ENCODE measurements at regions not wholly inside any gene's neighbourhood (a gene's known extent, or its start where the extent isn't known, plus 50 kb on each side); places are given as distances from the start of the nearest gene placed in this dataset.

DNA sequence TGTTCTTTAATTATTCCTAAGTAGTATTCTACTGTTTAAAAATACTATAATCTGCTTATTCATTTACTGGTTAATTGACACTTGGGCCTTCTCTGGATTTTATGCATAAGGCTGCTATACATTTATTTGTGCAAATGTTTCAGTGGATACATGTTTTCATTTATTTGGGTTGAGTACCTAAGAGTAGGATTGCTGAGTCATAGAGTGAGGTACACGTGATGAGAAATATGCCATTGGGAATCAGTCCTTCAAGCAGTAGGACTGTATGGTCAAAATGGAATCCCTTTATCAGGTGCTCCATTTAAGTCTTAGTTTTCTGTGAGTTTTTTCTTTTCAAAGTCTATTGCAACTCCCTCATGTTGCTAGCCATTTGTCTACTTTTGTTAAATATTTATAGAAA, 275.2 kb upstream of the SORL1-AS1 start:
- TF ChIP-seq, protein P1, sequence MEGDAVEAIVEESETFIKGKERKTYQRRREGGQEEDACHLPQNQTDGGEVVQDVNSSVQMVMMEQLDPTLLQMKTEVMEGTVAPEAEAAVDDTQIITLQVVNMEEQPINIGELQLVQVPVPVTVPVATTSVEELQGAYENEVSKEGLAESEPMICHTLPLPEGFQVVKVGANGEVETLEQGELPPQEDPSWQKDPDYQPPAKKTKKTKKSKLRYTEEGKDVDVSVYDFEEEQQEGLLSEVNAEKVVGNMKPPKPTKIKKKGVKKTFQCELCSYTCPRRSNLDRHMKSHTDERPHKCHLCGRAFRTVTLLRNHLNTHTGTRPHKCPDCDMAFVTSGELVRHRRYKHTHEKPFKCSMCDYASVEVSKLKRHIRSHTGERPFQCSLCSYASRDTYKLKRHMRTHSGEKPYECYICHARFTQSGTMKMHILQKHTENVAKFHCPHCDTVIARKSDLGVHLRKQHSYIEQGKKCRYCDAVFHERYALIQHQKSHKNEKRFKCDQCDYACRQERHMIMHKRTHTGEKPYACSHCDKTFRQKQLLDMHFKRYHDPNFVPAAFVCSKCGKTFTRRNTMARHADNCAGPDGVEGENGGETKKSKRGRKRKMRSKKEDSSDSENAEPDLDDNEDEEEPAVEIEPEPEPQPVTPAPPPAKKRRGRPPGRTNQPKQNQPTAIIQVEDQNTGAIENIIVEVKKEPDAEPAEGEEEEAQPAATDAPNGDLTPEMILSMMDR (IDR thresholded peaks at IDR 0.05), result no peak
- TF ChIP-seq POLR2A (IDR thresholded peaks at IDR 0.05) (no peak), POLR2AphosphoS5 (IDR thresholded peaks at IDR 0.05; ENCODE audit: insufficient read depth in 1 of 2, low read depth in 1 of 2) (no peak)
- H3K9me3 ChIP-seq, result no peaks in the 10 kb centered on the region
- no peaks in the 10 kb centered on the region for H3K36me3 ChIP-seq
- no peak overlapping the region for H3K27ac ChIP-seq
- H3K27me3 ChIP-seq, result no peaks in the 10 kb centered on the region
- DNase-seq (ENCODE audit: extremely low spot score in 2 of 2), result no peak
- H3K4me3 ChIP-seq, result no peak overlapping the region
- intact Hi-C loops (cut with DNase I), result loop anchor here (10.0 kb wide), 1 partner anchor 53 kb away; no protein-coding TSS in a partner anchor
- H3K4me1 ChIP-seq, result no peaks in the 10 kb centered on the region

DNA sequence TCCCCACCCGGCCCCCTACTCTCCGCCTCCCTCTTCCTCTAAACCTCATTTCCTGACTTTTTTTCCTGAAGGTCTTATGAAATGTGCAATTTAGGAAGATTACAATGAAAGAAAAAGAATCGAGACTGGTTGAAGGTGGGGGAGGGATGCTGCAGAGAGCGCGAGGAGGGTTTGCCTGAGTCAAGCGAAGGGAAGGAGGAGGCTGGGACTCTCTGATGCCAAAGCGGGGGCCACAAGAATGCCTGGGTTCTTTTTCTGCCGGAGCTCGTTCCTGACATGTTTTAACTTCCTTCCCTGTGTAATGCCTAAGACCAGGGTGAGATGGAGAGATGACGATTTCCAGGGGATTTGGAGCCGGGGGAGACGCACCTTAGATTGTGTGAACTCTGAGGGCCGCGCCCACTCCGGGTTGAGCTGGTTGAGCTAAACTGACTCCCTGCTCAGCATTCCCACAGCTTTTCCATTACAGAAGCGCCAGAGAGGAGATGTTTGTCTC, 270.5 kb upstream of the SORL1-AS1 start:
- H3K9me3 ChIP-seq, result no peaks in the 10 kb centered on the region
- DNase-seq (ENCODE audit: extremely low spot score in 2 of 2), result no peak
- H3K36me3 ChIP-seq, result no peaks in the 10 kb centered on the region
- TF ChIP-seq, protein P1 (IDR thresholded peaks at IDR 0.05), result no peak
- TF ChIP-seq POLR2AphosphoS5 (IDR thresholded peaks at IDR 0.05; ENCODE audit: insufficient read depth in 1 of 2, low read depth in 1 of 2) (no peak), POLR2A (IDR thresholded peaks at IDR 0.05) (no peak)
- H3K27me3 ChIP-seq, result no peaks in the 10 kb centered on the region
- peak overlapping the region; percentile 37 to 48 for H3K4me3 ChIP-seq
- H3K4me1 ChIP-seq, result peaks cover 6% of the 10 kb centered on the region
- H3K27ac ChIP-seq, result peak overlapping the region; percentile 79
- intact Hi-C loops (cut with DNase I), result loop anchor here (2.0 to 10.0 kb wide), 2 partner anchors 48 to 378 kb away; no protein-coding TSS in a partner anchor

DNA sequence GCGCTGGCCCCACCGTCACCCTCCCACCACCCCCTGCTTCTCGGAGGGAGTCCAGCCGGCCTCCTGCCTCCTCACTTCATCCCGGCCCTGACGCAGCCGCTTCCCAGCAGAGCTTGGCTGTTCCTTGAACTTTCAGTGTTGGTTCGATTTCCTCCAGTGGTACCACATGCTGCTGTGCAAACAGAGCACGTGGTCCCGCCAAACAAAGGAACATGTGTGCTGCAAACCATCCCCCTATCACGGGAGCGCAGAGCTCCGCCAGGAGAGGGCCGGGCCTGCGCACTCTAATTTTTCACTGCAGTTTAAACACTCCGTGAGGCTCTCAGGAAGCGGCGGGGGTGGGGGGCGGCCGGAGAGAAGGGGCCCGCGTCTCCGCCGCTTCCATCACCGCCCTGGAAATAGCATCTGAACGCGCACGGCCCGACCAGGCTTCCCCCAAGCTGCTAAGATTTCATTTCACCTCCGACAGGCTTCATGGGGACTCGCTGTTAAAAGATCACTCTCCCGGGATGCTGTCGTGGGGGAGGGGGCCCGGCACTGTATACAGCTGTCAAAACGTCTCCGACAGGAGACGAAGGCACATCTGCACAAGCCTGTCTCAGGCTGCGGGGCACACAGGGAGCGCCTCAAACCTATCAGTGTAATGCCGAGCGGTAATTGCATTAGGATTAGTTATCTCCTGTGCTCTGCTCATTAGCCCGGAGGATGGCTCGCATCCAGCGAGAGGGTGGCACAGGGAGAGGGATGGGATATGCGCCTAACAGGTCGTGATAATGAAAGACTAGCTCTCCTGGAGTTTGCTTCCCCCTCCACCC, 269.9 kb upstream of the SORL1-AS1 start:
- intact Hi-C loops (cut with DNase I), result loop anchor here (2.0 to 10.0 kb wide), 2 partner anchors 48 to 378 kb away; no protein-coding TSS in a partner anchor
- Histone ChIP-seq H3K27ac (peak overlapping the region; percentile 79), H3K9me3 (no peaks in the 10 kb centered on the region), H3K36me3 (no peaks in the 10 kb centered on the region), H3K4me3 (peak overlapping the region; percentile 37 to 48), H3K27me3 (no peaks in the 10 kb centered on the region), H3K4me1 (peaks cover 6% of the 10 kb centered on the region)
- TF ChIP-seq, protein P1 (IDR thresholded peaks at IDR 0.05), result no peak
- TF ChIP-seq POLR2AphosphoS5 (IDR thresholded peaks at IDR 0.05; ENCODE audit: insufficient read depth in 1 of 2, low read depth in 1 of 2), result peak; percentile 64 to 90
- TF ChIP-seq POLR2A (IDR thresholded peaks at IDR 0.05), result peak in 1 of 2 donors; percentile 46
- peak in 1 of 2 donors; percentile 93 for DNase-seq (ENCODE audit: extremely low spot score in 2 of 2)

DNA sequence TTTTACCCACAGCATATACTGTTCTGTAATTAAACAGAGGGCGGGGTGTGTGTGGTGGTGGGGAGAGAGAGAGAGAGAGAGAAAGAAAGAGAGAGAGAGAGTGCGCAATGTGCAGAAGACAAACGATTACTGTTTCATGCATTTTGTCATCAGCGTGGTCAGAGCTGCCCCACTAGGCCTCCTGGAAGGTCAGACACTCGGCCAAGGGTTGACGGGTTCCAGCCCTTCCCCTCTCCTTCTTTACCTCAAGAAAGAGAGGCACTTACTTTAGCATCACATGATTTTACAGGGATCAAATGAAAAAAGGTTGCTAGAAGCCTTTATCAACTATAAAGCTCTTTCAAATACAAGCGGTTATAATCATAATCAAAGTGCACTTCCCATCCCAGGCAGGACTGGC, 269.2 kb upstream of the SORL1-AS1 start:
- intact Hi-C loops (cut with DNase I), result loop anchor here (2.0 to 10.0 kb wide), 2 partner anchors 47 to 379 kb away; no protein-coding TSS in a partner anchor
- TF ChIP-seq, protein P1 (IDR thresholded peaks at IDR 0.05), result no peak
- TF ChIP-seq POLR2A (IDR thresholded peaks at IDR 0.05) (no peak), POLR2AphosphoS5 (IDR thresholded peaks at IDR 0.05; ENCODE audit: insufficient read depth in 1 of 2, low read depth in 1 of 2) (no peak)
- no peaks in the 10 kb centered on the region for H3K36me3 ChIP-seq
- no peak for DNase-seq (ENCODE audit: extremely low spot score in 2 of 2)
- H3K4me1 ChIP-seq, result peaks cover 6% of the 10 kb centered on the region
- H3K9me3 ChIP-seq, result no peaks in the 10 kb centered on the region
- H3K4me3 ChIP-seq, result peak overlapping the region; percentile 37 to 48
- peak overlapping the region; percentile 79 for H3K27ac ChIP-seq
- H3K27me3 ChIP-seq, result no peaks in the 10 kb centered on the region

Measured in vagina (tissue), 2 donors.